H1 (cell line): ENCODE measurements at regions not wholly inside any gene's neighbourhood (a gene's known extent, or its start where the extent isn't known, plus 50 kb on each side); places are given as distances from the start of the nearest gene placed in this dataset.
A peak's percentile ranks its signal among the peaks of the same experiment; 100 is the strongest.

Source experiments
- CTCF ChIA-PET: fragments of 300-600 bp; sonication (Branson Sonifier 250); formaldehyde crosslinking; loops from one replicate; lab custom pipeline; 2021; ENCODE audit not compliant: partially characterized antibody; lab: Charles Lee
- POLR2A ChIA-PET: fragments of 300-600 bp; sonication (Branson Sonifier 250); formaldehyde crosslinking; loops from one replicate; lab custom pipeline; 2021; ENCODE audit warnings: inconsistent platforms; ENCODE audit not compliant: partially characterized antibody; lab: Charles Lee
- DNase-seq, 2 experiments: peaks; one replicate each; pipeline versions ENCODE4 v3.0.0 to v3.0.0-alpha.2; 2010 to 2022; ENCODE audit warnings: low spot score in 2 of 2, low read depth in 1 of 2, mixed read lengths in 1 of 2
- FAIRE-seq: peaks from 2 replicates; lab custom pipeline; 2011; peaks lifted over from hg19 to GRCh38; lab: Jason Lieb, UNC
- H2AFZ ChIP-seq: 2 replicates; pipeline ENCODE4 v1.8.1; 2012; ENCODE audit warnings: low read length, inconsistent platforms
- H2AK5ac ChIP-seq: 2 replicates; pipeline ENCODE4 v1.6.1; 2013; ENCODE audit warnings: low read depth, low read length
- H2BK120ac ChIP-seq: replicated peaks from 2 replicates; pipeline ENCODE3; 2013; ENCODE audit warnings: low read depth, low read length, inconsistent platforms
- H2BK12ac ChIP-seq: 2 replicates; pipeline ENCODE4 v1.6.1; 2013; ENCODE audit warnings: low read depth, low read length
- H2BK15ac ChIP-seq: 2 replicates; pipeline ENCODE4 v1.6.1; 2013; ENCODE audit warnings: low read length
- H2BK20ac ChIP-seq: 2 replicates; pipeline ENCODE4 v1.6.1; 2013; ENCODE audit warnings: low read length
- H2BK5ac ChIP-seq: 2 replicates; pipeline ENCODE4 v1.6.1; 2013; ENCODE audit warnings: low read depth, low read length
- H3K14ac ChIP-seq: 2 replicates; pipeline ENCODE4 v1.6.1; 2013; ENCODE audit warnings: inconsistent platforms; ENCODE audit not compliant: insufficient read length
- H3K18ac ChIP-seq: 2 replicates; pipeline ENCODE4 v1.6.1; 2013; ENCODE audit warnings: low read length; ENCODE audit errors: extremely low read depth
- H3K23ac ChIP-seq: 2 replicates; pipeline ENCODE4 v1.6.1; 2013; ENCODE audit warnings: inconsistent platforms; ENCODE audit not compliant: insufficient read length
- H3K23me2 ChIP-seq: 2 replicates; pipeline ENCODE4 v1.6.1; 2013; ENCODE audit warnings: low read depth, low read length
- H3K27ac ChIP-seq: 2 replicates; pipeline ENCODE4 v1.6.1; 2011; ENCODE audit warnings: low read depth, low read length, inconsistent platforms
- H3K27me3 ChIP-seq, 4 experiments: replicated peaks in 1 of 4; 1 replicate in 1 of 4; 2 replicates in 3 of 4; pipeline versions ENCODE4 v1.6.1 to v1.8.1; 2011 to 2013; ENCODE audit warnings: low read length in 3 of 4, mild to moderate bottlenecking in 3 of 4, inconsistent platforms in 2 of 4, mixed read lengths in 2 of 4, moderate library complexity in 1 of 4; ENCODE audit not compliant: control insufficient read depth in 3 of 4, insufficient read depth in 3 of 4; ENCODE audit errors: extremely low read depth in 1 of 4
- H3K36me3 ChIP-seq, 4 experiments: 2 replicates each; pipeline versions ENCODE4 v1.6.1 to v1.8.1; 2011 to 2013; ENCODE audit warnings: mild to moderate bottlenecking in 4 of 4, low read length in 3 of 4, moderate library complexity in 2 of 4, control low read depth in 1 of 4, inconsistent platforms in 1 of 4; ENCODE audit not compliant: insufficient read depth in 4 of 4, control insufficient read depth in 2 of 4
- H3K4ac ChIP-seq: replicated peaks from 2 replicates; pipeline ENCODE3; 2013; ENCODE audit warnings: low read length, low read depth, mixed read lengths, inconsistent platforms; ENCODE audit not compliant: insufficient read length
- H3K4me1 ChIP-seq, 4 experiments: replicated peaks in 1 of 4; 1 replicate in 1 of 4; 2 replicates in 3 of 4; pipeline versions ENCODE4 v1.6.1 to v1.8.1; 2011 to 2013; ENCODE audit warnings: low read length in 3 of 4, inconsistent platforms in 2 of 4, mixed read lengths in 1 of 4; ENCODE audit not compliant: insufficient read depth in 4 of 4, control insufficient read depth in 3 of 4
- H3K4me2 ChIP-seq, 2 experiments: 2 replicates each; pipeline versions ENCODE4 v1.6.1 to v1.8.1; 2011 to 2013; ENCODE audit warnings: low read depth in 2 of 2, low read length in 2 of 2, control low read depth in 1 of 2, inconsistent platforms in 1 of 2, mild to moderate bottlenecking in 1 of 2; ENCODE audit not compliant: insufficient read depth in 1 of 2
- H3K4me3 ChIP-seq, 4 experiments: fragments of 200-600, 300-600 bp in 1 of 4; sonication (generic), shearing (Covaris generic), sonication (Bioruptor Twin) in 1 of 4; 2 replicates each; pipeline versions ENCODE4 v1.5.1 to v1.8.1; 2011 to 2016; ENCODE audit warnings: low read length in 4 of 4, low read depth in 3 of 4, control low read depth in 2 of 4, inconsistent platforms in 2 of 4, mild to moderate bottlenecking in 2 of 4, mixed read lengths in 1 of 4, moderate library complexity in 1 of 4; ENCODE audit not compliant: insufficient read depth in 2 of 4; ENCODE audit errors: extremely low read depth in 1 of 4
- H3K56ac ChIP-seq: replicated peaks from 2 replicates; pipeline ENCODE3; 2013; ENCODE audit warnings: low read depth, mild to moderate bottlenecking, mixed read lengths, low read length, inconsistent platforms; ENCODE audit not compliant: insufficient read length
- H3K79me1 ChIP-seq: 2 replicates; pipeline ENCODE4 v1.6.1; 2013; ENCODE audit warnings: low read depth, low read length, control low read depth
- H3K79me2 ChIP-seq, 2 experiments: 2 replicates each; pipeline versions ENCODE4 v1.6.1 to v1.8.1; 2012 to 2013; ENCODE audit warnings: low read length in 2 of 2, mild to moderate bottlenecking in 2 of 2, inconsistent platforms in 1 of 2; ENCODE audit not compliant: insufficient read depth in 2 of 2, control insufficient read depth in 1 of 2
- H3K9ac ChIP-seq, 4 experiments: replicated peaks in 1 of 4; 1 replicate in 1 of 4; 2 replicates in 3 of 4; pipeline versions ENCODE4 v1.6.1 to v1.8.1; 2011 to 2013; ENCODE audit warnings: low read depth in 3 of 4, low read length in 3 of 4, control low read depth in 2 of 4, mild to moderate bottlenecking in 2 of 4, moderate library complexity in 2 of 4, inconsistent platforms in 1 of 4; ENCODE audit errors: extremely low read depth in 1 of 4
- H3K9me3 ChIP-seq, 2 experiments: 2 replicates each; pipeline versions ENCODE4 v1.6.1 to v1.8.1; 2012 to 2013; ENCODE audit warnings: mild to moderate bottlenecking in 2 of 2, moderate library complexity in 2 of 2, control low read depth in 1 of 2, inconsistent platforms in 1 of 2, low read depth in 1 of 2, low read length in 1 of 2, mixed read lengths in 1 of 2; ENCODE audit not compliant: insufficient read depth in 2 of 2
- H4K20me1 ChIP-seq, 2 experiments: replicated peaks in 1 of 2; 2 replicates each; pipeline versions ENCODE3 to v1.8.1; 2011 to 2013; ENCODE audit warnings: inconsistent platforms in 2 of 2, low read length in 2 of 2, mild to moderate bottlenecking in 1 of 2; ENCODE audit not compliant: insufficient read depth in 2 of 2, control insufficient read depth in 1 of 2
- H4K5ac ChIP-seq: 2 replicates; pipeline ENCODE4 v1.6.1; 2013; ENCODE audit warnings: low read length, low read depth, mixed read lengths, inconsistent platforms; ENCODE audit not compliant: insufficient read length
- H4K8ac ChIP-seq: 2 replicates; pipeline ENCODE4 v1.8.0; 2013; ENCODE audit warnings: mild to moderate bottlenecking, moderate library complexity, low read length, inconsistent platforms; ENCODE audit not compliant: insufficient read depth; ENCODE audit errors: extremely low read depth
- H4K91ac ChIP-seq: replicated peaks from 2 replicates; pipeline ENCODE3; 2013; ENCODE audit warnings: low read length, mixed read lengths, inconsistent platforms; ENCODE audit not compliant: insufficient read length
- CREB1 ChIP-seq: IDR thresholded peaks from 2 replicates; pipeline ENCODE4 v1.6.1; 2012; ENCODE audit warnings: inconsistent platforms
- JUND ChIP-seq: IDR thresholded peaks from 2 replicates; pipeline ENCODE4 v1.6.1; 2011; ENCODE audit warnings: mild to moderate bottlenecking, improper control_type of control experiment, low read length
- KDM4A ChIP-seq: IDR thresholded peaks from one replicate; pipeline ENCODE4 v1.7.1; 2012; ENCODE audit warnings: low read depth, mild to moderate bottlenecking, moderate library complexity, low read length, inconsistent platforms; ENCODE audit not compliant: severe bottlenecking
- KDM5A ChIP-seq: fragments of 200-600 bp; IDR thresholded peaks from 2 replicates; pipeline ENCODE4 v1.7.1; 2012; ENCODE audit warnings: mild to moderate bottlenecking, low read length, inconsistent platforms, mixed read lengths
- POU5F1 ChIP-seq: IDR thresholded peaks from 2 replicates; pipeline ENCODE4 v1.6.1; 2011; ENCODE audit warnings: low read depth, mild to moderate bottlenecking, low read length, moderate library complexity
- RXRA ChIP-seq: IDR thresholded peaks from 2 replicates; pipeline ENCODE4 v1.6.1; 2011; ENCODE audit warnings: low read depth, mild to moderate bottlenecking, low read length, moderate library complexity; ENCODE audit not compliant: insufficient read depth
- SIN3A ChIP-seq, 2 experiments: IDR thresholded peaks in 1 of 2; conservative IDR thresholded peaks in 1 of 2; 2 replicates each; pipeline ENCODE4 v1.6.1; 2011 to 2012; ENCODE audit warnings: low read length in 2 of 2, improper control_type of control experiment in 1 of 2, low read depth in 1 of 2, mild to moderate bottlenecking in 1 of 2
- WGBS, 2 experiments: shearing (Covaris generic) in 1 of 2; methylation state at CpG; one replicate each; pipeline versions ENCODE4 v1.1.6 to v1.1.7; 2013 to 2015; ENCODE audit warnings: low lambda C conversion rate in 2 of 2, mixed read lengths in 2 of 2, inconsistent platforms in 1 of 2, low coverage in 1 of 2, missing lambda C conversion rate in 1 of 2; ENCODE audit not compliant: insufficient replicate concordance in 2 of 2, insufficient coverage in 1 of 2, insufficient read length in 1 of 2; ENCODE audit errors: extremely low coverage in 1 of 2, missing lambda C conversion rate in 1 of 2; 5-methylcytosine and 5-hydroxymethylcytosine counted together
- TF ChIP-seq, protein P1 (sequence below), 3 experiments: IDR thresholded peaks; 1 replicate in 2 of 3; 2 replicates in 1 of 3; pipeline versions ENCODE4 v1.5.1 to v1.6.1; 2011; ENCODE audit warnings: low read length in 3 of 3, mild to moderate bottlenecking in 3 of 3, inconsistent platforms in 2 of 3, low read depth in 1 of 3, moderate library complexity in 1 of 3; ENCODE audit not compliant: insufficient read depth in 1 of 3; ENCODE audit errors: control extremely low read depth in 1 of 3

DNA sequence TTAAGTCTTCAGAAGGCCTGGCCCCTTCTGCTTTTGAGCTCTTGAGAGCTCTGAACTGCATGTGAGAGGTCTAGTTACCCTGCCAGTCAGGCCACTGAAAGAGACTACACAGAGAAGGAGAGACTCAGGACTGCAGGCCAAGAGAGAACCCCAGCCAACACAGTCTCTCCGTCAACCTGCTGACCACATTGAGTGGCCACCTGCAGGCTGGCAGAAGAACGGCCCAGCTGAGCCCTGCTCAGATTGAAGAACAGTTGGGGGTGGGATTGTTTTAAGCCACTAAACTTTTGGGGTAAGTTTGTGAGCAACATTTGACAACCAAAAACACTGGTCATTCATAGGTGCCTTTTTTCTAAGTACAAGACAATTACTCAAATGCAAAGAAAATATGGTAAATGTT lies 273.5 kb upstream of the CCDC54 start:
- Histone ChIP-seq H3K4ac (no peak overlapping the region), H3K27me3 (no peaks in the 10 kb centered on the region), H3K9me3 (peaks cover 4 to 8% of the 10 kb centered on the region in 2 experiments; a peak in 1 of 4 replicates), H3K23me2 (no peaks in the 10 kb centered on the region), H2BK5ac (no peak overlapping the region), H3K14ac (no peak overlapping the region), H3K79me2 (no peaks in the 10 kb centered on the region), H3K79me1 (no peaks in the 10 kb centered on the region), H3K27ac (no peak overlapping the region), H3K4me1 (no peaks in the 10 kb centered on the region), H4K20me1 (no peaks in the 10 kb centered on the region), H3K18ac (no peak overlapping the region), H2AFZ (no peak overlapping the region), H3K9ac (no peak overlapping the region), H3K4me2 (no peak overlapping the region), H2BK20ac (no peak overlapping the region), H4K5ac (no peak overlapping the region), H3K23ac (no peak overlapping the region), H4K8ac (no peak overlapping the region), H3K36me3 (no peaks in the 10 kb centered on the region), H2BK120ac (no peak overlapping the region), H3K4me3 (no peak overlapping the region), H2BK12ac (no peak overlapping the region), H4K91ac (no peak overlapping the region), H2AK5ac (no peak overlapping the region), H3K56ac (no peak overlapping the region), H2BK15ac (no peak overlapping the region)
- ChIA-PET POLR2A (no interaction called here), CTCF (interaction anchor here (1.2 kb wide), 1 partner anchor 14 kb away, joined by 5 read pairs; no protein-coding TSS in a partner anchor)
- TF ChIP-seq, protein P1, sequence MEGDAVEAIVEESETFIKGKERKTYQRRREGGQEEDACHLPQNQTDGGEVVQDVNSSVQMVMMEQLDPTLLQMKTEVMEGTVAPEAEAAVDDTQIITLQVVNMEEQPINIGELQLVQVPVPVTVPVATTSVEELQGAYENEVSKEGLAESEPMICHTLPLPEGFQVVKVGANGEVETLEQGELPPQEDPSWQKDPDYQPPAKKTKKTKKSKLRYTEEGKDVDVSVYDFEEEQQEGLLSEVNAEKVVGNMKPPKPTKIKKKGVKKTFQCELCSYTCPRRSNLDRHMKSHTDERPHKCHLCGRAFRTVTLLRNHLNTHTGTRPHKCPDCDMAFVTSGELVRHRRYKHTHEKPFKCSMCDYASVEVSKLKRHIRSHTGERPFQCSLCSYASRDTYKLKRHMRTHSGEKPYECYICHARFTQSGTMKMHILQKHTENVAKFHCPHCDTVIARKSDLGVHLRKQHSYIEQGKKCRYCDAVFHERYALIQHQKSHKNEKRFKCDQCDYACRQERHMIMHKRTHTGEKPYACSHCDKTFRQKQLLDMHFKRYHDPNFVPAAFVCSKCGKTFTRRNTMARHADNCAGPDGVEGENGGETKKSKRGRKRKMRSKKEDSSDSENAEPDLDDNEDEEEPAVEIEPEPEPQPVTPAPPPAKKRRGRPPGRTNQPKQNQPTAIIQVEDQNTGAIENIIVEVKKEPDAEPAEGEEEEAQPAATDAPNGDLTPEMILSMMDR (IDR thresholded peaks at IDR 0.05; ENCODE audit: control extremely low read depth in 1 of 3, insufficient read depth in 1 of 3, low read depth in 1 of 3, low read length in 3 of 3): peak in 1 of 3 experiments; percentile 5; a peak in 1 of 4 replicates
- TF ChIP-seq SIN3A (conservative IDR thresholded peaks at IDR 0.05 in 1 of 2, IDR thresholded peaks at IDR 0.05 in 1 of 2; ENCODE audit: low read depth in 1 of 2, low read length in 2 of 2) (no peak), RXRA (no peak), POU5F1 (no peak), KDM5A (no peak), CREB1 (no peak), KDM4A (no peak), JUND (no peak)
- no peak for DNase-seq
- no peak for FAIRE-seq
- WGBS, 2 experiments: 86% methylated on average over 2 of the region's 2 CpGs; no CpG with 5 or more reads in 1 of the 2 experiments
